Posterior cingulate gyrus (tissue), 11 donors: ENCODE measurements at regions not wholly inside any gene's neighbourhood (a gene's known extent, or its start where the extent isn't known, plus 50 kb on each side); places are given as distances from the start of the nearest gene placed in this dataset.
"Not testable (repeated sequence)": the region's sequence is repeated elsewhere in the genome, so short reads cannot be mapped to it uniquely, and the experiment has no call there.

Experiments used
- DNase-seq, 10 donors: peaks; one replicate each; pipeline versions ENCODE4 v3.0.0 to v3.0.0-alpha.2; 2020 to 2021; ENCODE audit warnings: mixed read lengths in 3 of 10
- intact Hi-C: fragments of 100-400 bp; cut with DNase I; formaldehyde crosslinking; loops from one replicate; pipeline ENCODE4 v1.15.1; 2023

- no peak for DNase-seq
- intact Hi-C loops, result no loop called here
These were observed 205.8 kb upstream of the SLC38A2 start for GRCh38 chr12:46578190-46578982.

- DNase-seq, result no peak
- intact Hi-C loops, result no loop called here
These were observed 204.6 kb upstream of the SLC38A2 start for GRCh38 chr12:46577063-46577776.

GRCh38 chr12:46574847-46575246 lies 202.3 kb upstream of the SLC38A2 start:
- intact Hi-C loops, result no loop called here
- no peak for DNase-seq

- intact Hi-C loops, result no loop called here
- DNase-seq, result no peak
These were observed 200.7 kb upstream of the SLC38A2 start for GRCh38 chr12:46573347-46573658.

GRCh38 chr12:46572644-46573346 lies 200.2 kb upstream of the SLC38A2 start:
- DNase-seq, result no peak
- intact Hi-C loops, result no loop called here

GRCh38 chr12:46571608-46572007 lies 199.0 kb upstream of the SLC38A2 start:
- intact Hi-C loops, result no loop called here
- no peak for DNase-seq

GRCh38 chr12:46569826-46570439 lies 197.4 kb upstream of the SLC38A2 start:
- no peak for DNase-seq
- intact Hi-C loops, result no loop called here

GRCh38 chr12:46567667-46568066 lies 195.1 kb upstream of the SLC38A2 start:
- intact Hi-C loops, result no loop called here
- DNase-seq, result no peak

GRCh38 chr12:46562625-46563225 lies 190.2 kb upstream of the SLC38A2 start:
- intact Hi-C loops, result no loop called here
- DNase-seq, result no peak

GRCh38 chr12:46561769-46562624 lies 189.4 kb upstream of the SLC38A2 start:
- intact Hi-C loops, result not testable (repeated sequence)

GRCh38 chr12:46560874-46561273 lies 188.3 kb upstream of the SLC38A2 start:
- intact Hi-C loops, result no loop called here
- no peak for DNase-seq

More at GRCh38 chr12:46561769-46562624, 189.4 kb upstream of the SLC38A2 start:
- DNase-seq, result not testable (repeated sequence)

- no peak for DNase-seq
- intact Hi-C loops, result no loop called here
These were observed 187.5 kb upstream of the SLC38A2 start for GRCh38 chr12:46560089-46560488.

GRCh38 chr12:46559311-46559710 lies 186.7 kb upstream of the SLC38A2 start:
- intact Hi-C loops, result no loop called here
- no peak for DNase-seq

GRCh38 chr12:46558677-46559076 lies 186.1 kb upstream of the SLC38A2 start:
- no peak for DNase-seq
- intact Hi-C loops, result no loop called here

GRCh38 chr12:46557539-46558373 lies 185.2 kb upstream of the SLC38A2 start:
- intact Hi-C loops, result no loop called here
- no peak for DNase-seq

GRCh38 chr12:46556819-46557524 lies 184.4 kb upstream of the SLC38A2 start:
- DNase-seq, result no peak
- intact Hi-C loops, result no loop called here

- no peak for DNase-seq
- intact Hi-C loops, result no loop called here
These were observed 183.6 kb upstream of the SLC38A2 start for GRCh38 chr12:46556105-46556559.

GRCh38 chr12:46555406-46555852 lies 182.9 kb upstream of the SLC38A2 start:
- intact Hi-C loops, result no loop called here
- no peak for DNase-seq
